ENCODE measurements at regions not wholly inside any gene's neighbourhood (a gene's known extent, or its start where the extent isn't known, plus 50 kb on each side); places are given as distances from the start of the nearest gene placed in this dataset.
"Not testable (repeated sequence)": the region's sequence is repeated elsewhere in the genome, so short reads cannot be mapped to it uniquely, and the experiment has no call there.

DNA sequence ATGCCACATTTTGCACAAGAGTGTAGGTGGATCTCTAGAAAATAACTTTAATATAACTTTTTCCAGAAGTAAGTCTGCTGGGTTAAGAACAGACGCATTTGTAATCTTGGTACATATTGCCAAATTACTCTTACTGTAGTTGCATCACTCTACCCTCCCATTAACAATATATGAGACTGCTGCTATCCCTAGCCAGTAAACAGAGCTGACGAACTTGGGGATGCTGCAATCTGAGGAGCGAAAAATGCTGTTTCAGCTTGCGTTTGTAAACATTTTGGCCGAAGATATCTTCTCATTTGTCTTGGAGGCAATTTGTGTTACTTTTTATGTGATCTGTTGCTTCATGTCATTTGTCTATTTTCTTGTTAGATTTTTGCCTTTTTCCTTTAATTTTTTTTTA lies 1482.8 kb downstream of the OLFM4 start:
- Histone ChIP-seq H3K4me3 (no peak overlapping the region), H3K4me1 (no peaks in the 10 kb centered on the region), H3K36me3 (no peaks in the 10 kb centered on the region), H3K27ac (no peak overlapping the region), H3K27me3 (no peaks in the 10 kb centered on the region), H3K9me3 (no peaks in the 10 kb centered on the region)
- no peak for ATAC-seq
- TF ChIP-seq, protein P1, sequence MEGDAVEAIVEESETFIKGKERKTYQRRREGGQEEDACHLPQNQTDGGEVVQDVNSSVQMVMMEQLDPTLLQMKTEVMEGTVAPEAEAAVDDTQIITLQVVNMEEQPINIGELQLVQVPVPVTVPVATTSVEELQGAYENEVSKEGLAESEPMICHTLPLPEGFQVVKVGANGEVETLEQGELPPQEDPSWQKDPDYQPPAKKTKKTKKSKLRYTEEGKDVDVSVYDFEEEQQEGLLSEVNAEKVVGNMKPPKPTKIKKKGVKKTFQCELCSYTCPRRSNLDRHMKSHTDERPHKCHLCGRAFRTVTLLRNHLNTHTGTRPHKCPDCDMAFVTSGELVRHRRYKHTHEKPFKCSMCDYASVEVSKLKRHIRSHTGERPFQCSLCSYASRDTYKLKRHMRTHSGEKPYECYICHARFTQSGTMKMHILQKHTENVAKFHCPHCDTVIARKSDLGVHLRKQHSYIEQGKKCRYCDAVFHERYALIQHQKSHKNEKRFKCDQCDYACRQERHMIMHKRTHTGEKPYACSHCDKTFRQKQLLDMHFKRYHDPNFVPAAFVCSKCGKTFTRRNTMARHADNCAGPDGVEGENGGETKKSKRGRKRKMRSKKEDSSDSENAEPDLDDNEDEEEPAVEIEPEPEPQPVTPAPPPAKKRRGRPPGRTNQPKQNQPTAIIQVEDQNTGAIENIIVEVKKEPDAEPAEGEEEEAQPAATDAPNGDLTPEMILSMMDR (IDR thresholded peaks at IDR 0.05): no peak
- no peak for TF ChIP-seq POLR2A (IDR thresholded peaks at IDR 0.05)
- 71 to 82% (median 78%) methylated on average over 5 of the region's 5 CpGs for WGBS, 4 donors
- DNase-seq: no peak
- intact Hi-C loops (cut with DNase I): no loop called here

DNA sequence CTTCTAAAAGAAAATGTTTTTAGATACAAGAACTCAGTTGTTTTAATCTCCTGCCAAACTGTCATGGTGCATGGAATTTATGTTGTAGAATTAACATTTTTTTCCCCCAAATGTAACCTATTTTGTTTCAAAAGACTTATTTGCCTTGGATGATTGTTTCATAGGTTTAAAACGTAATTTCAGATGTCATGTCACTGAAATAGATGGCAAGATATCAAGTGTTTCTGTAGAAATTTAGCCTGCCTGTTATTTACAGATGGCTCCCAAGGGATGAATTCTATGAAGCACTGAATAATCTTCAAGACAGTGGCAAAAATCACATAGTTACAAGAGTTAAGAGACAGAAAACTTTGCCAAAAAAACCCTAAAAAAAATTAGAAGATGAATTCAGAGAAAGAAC lies 1484.6 kb downstream of the OLFM4 start:
- intact Hi-C loops (cut with DNase I): no loop called here

DNA sequence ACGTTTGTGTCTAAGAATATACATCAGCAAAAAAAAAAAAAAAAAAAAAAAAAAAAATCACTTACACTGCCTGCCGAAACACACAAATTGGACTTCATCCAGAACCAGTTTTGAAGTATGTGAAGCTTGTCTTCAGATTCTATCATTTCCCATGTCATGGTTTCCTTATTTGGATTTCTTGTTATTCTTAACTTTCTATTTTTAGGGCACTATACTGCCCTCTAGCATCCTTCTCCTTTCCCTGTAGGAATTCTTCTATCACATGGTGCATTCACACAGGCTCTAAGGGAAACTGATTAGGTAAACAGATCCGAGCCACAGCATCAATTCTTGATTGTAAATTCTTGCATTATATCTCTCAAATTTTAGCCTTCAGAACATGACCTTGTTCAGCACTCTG lies 1507.5 kb downstream of the OLFM4 start:
- Histone ChIP-seq H3K4me3 (no peak overlapping the region), H3K27me3 (no peaks in the 10 kb centered on the region), H3K4me1 (no peaks in the 10 kb centered on the region), H3K9me3 (no peaks in the 10 kb centered on the region), H3K27ac (no peak overlapping the region), H3K36me3 (no peaks in the 10 kb centered on the region)
- WGBS, 4 donors: 8 to 14% (median 13%) methylated on average over 3 of the region's 3 CpGs
- TF ChIP-seq POLR2A (IDR thresholded peaks at IDR 0.05): no peak
- TF ChIP-seq, protein P1 (IDR thresholded peaks at IDR 0.05): peak in 4 of 12 donors; percentile 18 to 39 (median 24)
- intact Hi-C loops (cut with DNase I): no loop called here
- ATAC-seq: peak in 1 of 4 donors; percentile 39
- DNase-seq: no peak

More for the DNA sequence above, 1484.6 kb downstream of the OLFM4 start:
- H3K9me3 ChIP-seq: no peaks in the 10 kb centered on the region
- 25 to 49% (median 32%) methylated on average over 1 of the region's 1 CpG for WGBS, 4 donors
- H3K4me3 ChIP-seq: no peak overlapping the region
- no peaks in the 10 kb centered on the region for H3K27me3 ChIP-seq
- ATAC-seq (no peak), DNase-seq (no peak)
- no peak overlapping the region for H3K27ac ChIP-seq
- no peaks in the 10 kb centered on the region for H3K4me1 ChIP-seq
- H3K36me3 ChIP-seq: no peaks in the 10 kb centered on the region
- no peak for TF ChIP-seq POLR2A (IDR thresholded peaks at IDR 0.05)
- TF ChIP-seq, protein P1 (IDR thresholded peaks at IDR 0.05): no peak

DNA sequence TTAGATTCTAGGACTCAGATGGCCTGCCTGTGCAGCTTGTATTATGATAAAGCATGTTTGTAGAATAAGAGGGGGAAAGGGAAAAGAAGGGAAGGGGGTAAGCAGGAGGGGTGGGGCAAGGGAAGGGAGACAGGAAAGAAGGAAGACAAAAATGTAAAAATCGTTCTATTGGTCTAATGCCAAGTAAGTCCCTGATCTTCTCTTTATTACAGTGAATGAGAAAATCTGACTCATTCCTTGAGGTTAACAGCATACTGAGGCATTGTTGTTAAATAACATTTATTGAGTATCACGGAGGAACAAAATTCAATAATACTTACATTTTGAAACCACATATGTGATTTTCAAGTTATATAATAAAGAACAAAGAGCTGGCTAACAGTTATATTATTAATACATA lies 1534.7 kb downstream of the OLFM4 start:
- H3K4me3 ChIP-seq: no peak overlapping the region
- ATAC-seq (no peak), DNase-seq (no peak)
- no peak overlapping the region for H3K27ac ChIP-seq
- H3K9me3 ChIP-seq: no peaks in the 10 kb centered on the region
- 59 to 65% (median 62%) methylated on average over 2 of the region's 2 CpGs for WGBS, 4 donors
- H3K36me3 ChIP-seq: no peaks in the 10 kb centered on the region
- H3K27me3 ChIP-seq: no peaks in the 10 kb centered on the region
- TF ChIP-seq, protein P1 (IDR thresholded peaks at IDR 0.05): no peak
- no peak for TF ChIP-seq POLR2A (IDR thresholded peaks at IDR 0.05)
- intact Hi-C loops (cut with DNase I): no loop called here
- no peaks in the 10 kb centered on the region for H3K4me1 ChIP-seq

DNA sequence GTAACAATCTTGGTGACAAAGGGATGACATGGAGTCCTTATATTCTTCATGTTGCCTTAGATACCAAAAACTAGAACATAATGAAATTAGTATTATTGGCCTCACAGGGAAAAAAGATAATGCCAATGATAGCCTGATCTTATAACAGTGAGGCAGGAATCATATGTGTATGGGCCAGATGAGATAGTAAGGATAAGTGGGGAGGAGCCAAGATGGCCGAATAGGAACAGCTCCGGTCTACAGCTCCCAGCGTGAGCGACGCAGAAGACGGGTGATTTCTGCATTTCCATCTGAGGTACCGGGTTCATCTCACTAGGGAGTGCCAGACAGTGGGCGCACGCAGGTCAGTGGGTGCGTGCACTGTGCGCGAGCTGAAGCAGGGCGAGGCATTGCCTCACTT lies 1543.4 kb downstream of the OLFM4 start:
- ATAC-seq; H3K4me3 ChIP-seq; H3K36me3 ChIP-seq; H3K27me3 ChIP-seq; H3K4me1 ChIP-seq; H3K9me3 ChIP-seq; H3K27ac ChIP-seq; intact Hi-C loops (cut with DNase I); DNase-seq: not testable (repeated sequence)
- WGBS, 4 donors: 82 to 93% (median 90%) methylated on average over 10 to 13 of the region's 13 CpGs

Data from heart left ventricle (tissue), 16 donors.